HUDEP-2 (cell line): ENCODE measurements at regions not wholly inside any gene's neighbourhood (a gene's known extent, or its start where the extent isn't known, plus 50 kb on each side); places are given as distances from the start of the nearest gene placed in this dataset.

Experiments
- DNase-seq, 76 experiments: peaks; one replicate each; lab custom pipeline; 2025; ENCODE audit not compliant: unreplicated experiment in 76 of 76; lab: John Stamatoyannopoulos, UW

- no peak for DNase-seq
Observed at GRCh38 chr4:181213551-181213950, 1029.7 kb upstream of the TENM3 start.

GRCh38 chr4:181216501-181216900, 1026.7 kb upstream of the TENM3 start:
- no peak for DNase-seq

- no peak for DNase-seq
Observed at GRCh38 chr4:181219783-181220416, 1023.3 kb upstream of the TENM3 start.

- no peak for DNase-seq
Observed at GRCh38 chr4:181224852-181225251, 1018.4 kb upstream of the TENM3 start.

- DNase-seq: no peak
Observed at GRCh38 chr4:181225616-181226261, 1017.5 kb upstream of the TENM3 start.

GRCh38 chr4:181234951-181235680, 1008.1 kb upstream of the TENM3 start:
- no peak for DNase-seq

GRCh38 chr4:181245326-181245725, 997.9 kb upstream of the TENM3 start:
- no peak for DNase-seq

- no peak for DNase-seq
Observed at GRCh38 chr4:181249031-181249430, 994.2 kb upstream of the TENM3 start.

- DNase-seq: no peak
Observed at GRCh38 chr4:181254771-181255170, 988.4 kb upstream of the TENM3 start.

- DNase-seq: no peak
Observed at GRCh38 chr4:181258569-181258968, 984.6 kb upstream of the TENM3 start.

- no peak for DNase-seq
Observed at GRCh38 chr4:181259081-181259709, 984.0 kb upstream of the TENM3 start.

GRCh38 chr4:181261279-181261678, 981.9 kb upstream of the TENM3 start:
- no peak for DNase-seq

- DNase-seq: no peak
Observed at GRCh38 chr4:181264893-181265292, 978.3 kb upstream of the TENM3 start.

- no peak for DNase-seq
Observed at GRCh38 chr4:181265370-181265769, 977.8 kb upstream of the TENM3 start.

- DNase-seq: no peak
Observed at GRCh38 chr4:181271116-181271640, 972.0 kb upstream of the TENM3 start.

- DNase-seq: no peak
Observed at GRCh38 chr4:181272422-181272821, 970.8 kb upstream of the TENM3 start.

- no peak for DNase-seq
Observed at GRCh38 chr4:181278941-181279340, 964.3 kb upstream of the TENM3 start.

GRCh38 chr4:181281451-181281850, 961.8 kb upstream of the TENM3 start:
- no peak for DNase-seq

GRCh38 chr4:181289198-181289597, 954.0 kb upstream of the TENM3 start:
- no peak for DNase-seq

GRCh38 chr4:181291615-181292014, 951.6 kb upstream of the TENM3 start:
- DNase-seq: no peak

- no peak for DNase-seq
Observed at GRCh38 chr4:181293014-181293413, 950.2 kb upstream of the TENM3 start.
